HG03108 (cell line): ENCODE measurements at regions not wholly inside any gene's neighbourhood (a gene's known extent, or its start where the extent isn't known, plus 50 kb on each side); places are given as distances from the start of the nearest gene placed in this dataset.

Source experiments
- ATAC-seq: cut with Tn5 transposase; IDR thresholded peaks from one replicate; pipeline ENCODE4 v1.9.1; 2021; ENCODE audit warnings: moderate library complexity; ENCODE audit not compliant: unreplicated experiment

- ATAC-seq, result no peak
Observed at GRCh38 chr7:113825832-113826231, 93.0 kb downstream of the PPP1R3A start.

DNA sequence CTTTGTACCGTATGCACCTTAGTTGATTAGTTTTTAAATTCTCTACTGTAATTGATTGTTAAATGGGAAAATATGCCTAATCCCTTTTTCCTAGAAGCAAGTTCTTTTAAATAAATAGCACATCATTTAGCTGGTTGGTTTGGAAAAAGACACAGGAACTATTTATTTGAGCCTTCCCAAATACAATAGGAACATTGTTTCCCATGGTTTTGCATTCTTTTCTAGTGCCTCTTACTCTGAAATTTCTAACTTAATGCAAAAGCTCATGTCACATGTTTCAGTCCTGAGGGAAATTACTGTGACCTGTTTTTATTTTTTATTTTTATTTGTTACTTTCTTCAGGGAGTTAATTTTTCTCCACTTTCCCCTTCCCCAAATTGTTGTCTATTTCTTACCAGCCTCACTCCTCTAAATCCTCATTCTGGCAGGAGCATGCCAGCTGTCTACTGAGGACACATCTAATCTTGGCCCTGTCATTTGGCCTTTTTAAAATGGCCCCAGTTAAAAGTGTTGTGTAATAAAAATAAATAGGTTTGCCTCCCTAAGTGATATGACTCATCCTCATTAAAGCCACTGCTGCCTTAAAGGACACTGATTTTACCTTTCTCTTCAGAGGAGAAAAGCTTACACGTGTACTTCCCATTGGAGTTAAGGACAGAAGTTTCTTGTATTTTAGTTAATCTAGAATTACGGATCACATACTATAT is 94.5 kb downstream of the PPP1R3A start:
- ATAC-seq, result no peak

- ATAC-seq, result no peak
Observed at GRCh38 chr7:113819474-113819873, 99.3 kb downstream of the PPP1R3A start.

DNA sequence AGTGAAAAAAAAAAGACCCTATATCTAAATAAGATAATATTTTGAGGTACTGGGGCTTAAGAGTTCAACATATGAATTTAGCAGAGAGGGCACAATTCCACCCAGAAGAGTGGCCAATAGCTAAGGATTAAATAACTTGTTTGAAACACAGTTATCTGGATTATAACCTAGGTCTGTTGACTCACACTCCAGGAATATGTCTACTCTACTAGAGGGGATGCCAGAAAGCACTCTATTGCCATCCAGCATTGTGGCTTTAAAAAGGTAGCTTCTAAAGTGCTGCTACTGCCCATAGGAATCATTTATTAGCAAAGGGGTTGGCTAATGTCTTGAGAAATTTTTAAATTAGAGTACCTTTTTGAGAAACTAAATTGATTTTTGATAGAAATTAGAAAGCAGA is 102.2 kb downstream of the PPP1R3A start:
- no peak for ATAC-seq

DNA sequence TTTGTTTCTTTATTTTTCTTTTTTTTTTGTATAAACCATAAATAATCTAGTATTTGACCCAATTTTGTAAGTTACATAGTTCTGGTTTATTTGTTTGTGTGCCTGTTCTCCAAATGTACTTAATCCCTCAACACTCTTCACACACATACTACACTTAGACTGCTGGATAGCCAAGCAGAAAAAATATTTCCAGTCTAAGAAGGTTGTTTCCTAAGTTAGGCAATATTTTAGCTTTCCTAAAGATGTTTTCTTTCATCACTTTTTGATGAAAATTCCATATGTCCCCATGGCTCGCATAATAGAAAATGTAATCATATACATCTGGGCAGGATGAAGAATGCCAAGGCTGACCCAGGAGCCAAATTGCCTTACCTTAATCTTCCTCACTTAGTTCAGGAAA is 105.3 kb downstream of the PPP1R3A start:
- no peak for ATAC-seq

GRCh38 chr7:113812591-113813255 is 106.1 kb downstream of the PPP1R3A start:
- no peak for ATAC-seq

GRCh38 chr7:113810080-113810744 is 108.6 kb downstream of the PPP1R3A start:
- no peak for ATAC-seq

DNA sequence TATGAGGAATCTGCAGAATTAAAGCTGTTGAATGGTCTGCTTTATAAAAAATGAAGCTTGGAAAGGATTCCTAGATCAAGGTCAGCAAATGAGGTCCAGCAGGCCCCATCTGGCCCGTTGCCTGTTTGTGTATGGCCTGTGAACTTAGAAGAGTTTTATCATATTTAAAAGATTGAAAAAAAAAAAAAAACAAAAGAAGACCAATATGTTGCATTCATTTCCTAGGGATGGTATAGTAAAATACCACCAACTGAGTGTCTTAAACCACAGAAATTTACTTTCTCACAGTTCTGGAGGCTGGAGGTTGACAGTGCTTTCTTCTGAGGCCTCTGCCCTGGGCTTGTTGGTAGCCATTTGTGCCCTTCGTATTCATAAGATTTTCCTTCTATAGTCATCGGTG is 109.2 kb downstream of the PPP1R3A start:
- ATAC-seq, result no peak

GRCh38 chr7:113806633-113807327 is 112.0 kb downstream of the PPP1R3A start:
- no peak for ATAC-seq

DNA sequence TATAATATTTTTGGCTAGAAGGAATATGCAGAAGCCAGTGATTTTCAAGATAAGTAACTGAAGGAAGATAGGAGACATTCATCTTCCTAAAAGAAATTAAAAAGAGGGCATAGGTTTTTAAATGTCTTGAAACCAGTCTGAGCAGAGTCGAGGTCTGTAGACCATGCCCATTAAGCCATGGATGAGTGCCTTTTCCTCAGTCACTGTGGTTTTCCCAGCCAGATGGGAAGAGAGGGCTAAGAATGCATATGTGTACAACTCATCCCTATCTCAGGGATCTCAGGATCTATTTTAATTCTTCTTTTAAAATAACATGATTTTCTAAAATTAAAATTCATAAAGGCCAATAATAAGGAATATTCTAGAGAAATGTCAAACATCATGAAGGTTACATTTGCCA is 112.8 kb downstream of the PPP1R3A start:
- no peak for ATAC-seq

DNA sequence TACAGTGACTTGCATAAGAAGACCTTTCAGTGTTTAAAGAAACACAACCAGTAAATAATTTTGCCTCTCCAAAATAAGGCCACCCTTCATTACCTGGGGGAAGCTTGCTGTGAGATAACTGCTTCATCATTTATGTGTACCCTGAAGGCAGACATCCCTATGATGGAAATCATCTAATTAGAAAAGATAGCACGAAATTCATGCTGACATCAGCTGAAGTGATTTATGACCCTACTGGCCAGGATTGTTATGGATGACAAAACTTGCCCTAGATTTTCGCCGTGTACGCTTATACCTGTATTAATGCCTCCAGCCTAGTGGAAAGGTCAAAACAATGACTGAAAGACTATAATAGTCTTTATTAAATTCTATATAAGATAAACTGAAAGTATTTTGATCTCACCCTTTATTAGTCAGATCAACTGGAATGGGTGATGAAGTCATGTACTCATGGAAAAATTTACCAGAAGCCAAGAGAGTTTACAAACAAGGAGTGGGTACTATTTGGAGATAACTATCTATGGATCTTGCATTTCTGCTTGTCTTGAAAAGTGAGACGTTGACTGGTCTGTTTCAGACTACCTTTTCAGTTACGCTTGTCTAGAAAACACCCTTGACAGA is 114.2 kb downstream of the PPP1R3A start:
- no peak for ATAC-seq

DNA sequence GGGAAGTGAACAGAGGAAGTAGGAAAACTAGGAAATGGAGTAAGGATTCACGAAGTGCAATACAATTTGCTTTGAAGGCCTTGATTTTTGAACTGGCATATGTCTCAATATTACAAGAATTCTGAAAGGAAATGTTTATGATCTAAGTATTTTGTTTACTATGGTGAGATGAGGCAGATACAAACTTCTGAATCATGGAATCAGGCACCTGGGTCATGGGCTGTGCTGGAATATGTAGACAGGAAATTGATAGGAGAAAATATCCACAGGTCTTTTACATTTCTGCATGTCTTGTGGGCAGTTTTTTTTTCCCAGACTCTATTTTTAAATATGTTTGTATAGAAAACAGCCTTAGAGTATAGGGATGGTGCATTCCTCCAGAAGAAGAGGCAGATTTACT is 117.1 kb downstream of the PPP1R3A start:
- no peak for ATAC-seq

DNA sequence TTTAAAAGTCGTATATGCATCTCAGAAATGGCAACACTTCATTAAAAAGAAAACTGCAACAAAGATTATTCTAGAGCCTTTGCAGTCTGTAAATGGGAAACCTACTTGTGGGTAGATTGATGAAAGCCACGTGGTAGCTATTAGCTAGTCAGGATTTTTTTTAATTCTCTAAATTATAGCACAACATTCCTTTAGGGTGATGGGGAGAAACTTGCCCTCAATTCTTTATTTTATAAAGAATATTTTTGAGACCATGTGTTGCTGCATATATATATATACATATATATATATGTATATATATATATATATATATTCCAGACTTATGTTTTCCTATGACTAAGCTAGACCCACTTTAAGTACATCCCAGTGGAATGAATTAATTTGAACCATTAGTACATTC is 118.0 kb downstream of the PPP1R3A start:
- ATAC-seq, result no peak

GRCh38 chr7:113799896-113800295 is 118.9 kb downstream of the PPP1R3A start:
- peak; percentile 98 for ATAC-seq

- no peak for ATAC-seq
Observed at GRCh38 chr7:113797420-113798010, 121.3 kb downstream of the PPP1R3A start.

DNA sequence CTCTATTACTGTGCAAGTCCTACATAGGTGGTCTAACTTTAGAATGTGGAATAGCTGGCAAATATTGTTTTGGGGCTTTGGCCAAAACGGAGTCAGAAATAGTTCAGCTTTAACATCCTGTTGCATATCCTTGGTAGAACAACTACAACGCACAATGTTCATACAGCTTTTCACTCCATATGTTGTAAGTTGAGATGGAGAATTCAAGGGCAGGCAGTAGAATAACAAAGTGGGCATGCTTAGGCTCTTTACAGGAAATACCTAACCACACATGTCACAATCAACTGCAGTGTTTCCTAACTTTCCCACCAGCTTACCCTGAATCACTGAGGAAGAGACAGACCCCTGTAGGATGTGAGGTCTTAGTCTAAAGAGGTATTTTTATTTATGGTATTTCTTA is 122.3 kb downstream of the PPP1R3A start:
- no peak for ATAC-seq

GRCh38 chr7:113794573-113794972 is 124.2 kb downstream of the PPP1R3A start:
- no peak for ATAC-seq

GRCh38 chr7:113793171-113793570 is 125.6 kb downstream of the PPP1R3A start:
- ATAC-seq, result no peak

- no peak for ATAC-seq
Observed at GRCh38 chr7:113790025-113790424, 128.8 kb downstream of the PPP1R3A start.

GRCh38 chr7:113787106-113787505 is 131.7 kb downstream of the PPP1R3A start:
- ATAC-seq, result no peak

DNA sequence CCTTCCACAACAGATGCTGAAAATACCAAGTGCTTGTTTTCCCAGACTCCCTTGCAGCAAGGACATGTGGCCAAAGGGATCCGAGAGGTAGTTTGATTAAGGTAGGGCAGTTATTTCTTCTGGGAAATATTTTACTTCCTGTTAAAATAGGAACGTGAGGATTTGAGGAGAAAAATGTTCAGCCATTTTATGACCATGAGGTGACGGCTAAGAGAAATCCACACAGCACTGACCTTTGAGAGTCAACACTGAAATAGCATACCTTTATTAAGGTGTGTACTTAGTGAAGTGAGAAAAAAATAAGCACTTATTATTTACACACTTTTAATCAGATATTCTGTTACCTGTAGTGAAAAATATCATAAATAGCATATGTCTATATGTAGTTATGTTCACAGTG is 133.9 kb downstream of the PPP1R3A start:
- no peak for ATAC-seq
